Liver (tissue), 8 donors: ENCODE measurements at regions not wholly inside any gene's neighbourhood (a gene's known extent, or its start where the extent isn't known, plus 50 kb on each side); places are given as distances from the start of the nearest gene placed in this dataset.
"Not testable (repeated sequence)": the region's sequence is repeated elsewhere in the genome, so short reads cannot be mapped to it uniquely, and the experiment has no call there.

Source experiments
- DNase-seq: peaks from one replicate; pipeline ENCODE4 v3.0.0-alpha.2; 2017; ENCODE audit warnings: low spot score
- H3K27ac ChIP-seq, 2 donors: one replicate each; pipeline ENCODE4 v1.7.0; 2013; ENCODE audit warnings: inconsistent platforms in 2 of 2, low read length in 2 of 2, control low read depth in 1 of 2, low read depth in 1 of 2, mild to moderate bottlenecking in 1 of 2
- H3K27me3 ChIP-seq, 4 donors: one replicate each; pipeline versions ENCODE4 v1.6.1 to v1.7.0; 2013; ENCODE audit warnings: low read length in 3 of 4, inconsistent platforms in 1 of 4, mild to moderate bottlenecking in 1 of 4, moderate library complexity in 1 of 4; ENCODE audit not compliant: control insufficient read depth in 4 of 4, insufficient read depth in 4 of 4
- H3K36me3 ChIP-seq, 4 donors: one replicate each; pipeline versions ENCODE4 v1.6.1 to v1.7.0; 2013; ENCODE audit warnings: low read length in 3 of 4, mild to moderate bottlenecking in 3 of 4, low read depth in 1 of 4, moderate library complexity in 1 of 4; ENCODE audit not compliant: control insufficient read depth in 4 of 4, insufficient read depth in 3 of 4
- H3K4me1 ChIP-seq, 4 donors: one replicate each; pipeline versions ENCODE4 v1.6.1 to v1.7.0; 2013; ENCODE audit warnings: low read length in 3 of 4, mild to moderate bottlenecking in 3 of 4, moderate library complexity in 1 of 4; ENCODE audit not compliant: control insufficient read depth in 4 of 4, insufficient read depth in 4 of 4
- H3K4me3 ChIP-seq, 3 donors: one replicate each; pipeline versions ENCODE4 v1.6.1 to v1.7.0; 2013; ENCODE audit warnings: low read length in 3 of 3, control low read depth in 1 of 3, low read depth in 1 of 3, mild to moderate bottlenecking in 1 of 3
- H3K9ac ChIP-seq, 2 donors: one replicate each; pipeline ENCODE4 v1.7.0; 2013; ENCODE audit warnings: low read length in 2 of 2, mild to moderate bottlenecking in 2 of 2, moderate library complexity in 2 of 2, control low read depth in 1 of 2, low read depth in 1 of 2
- H3K9me3 ChIP-seq, 4 donors: one replicate each; pipeline versions ENCODE4 v1.6.1 to v1.7.0; 2013; ENCODE audit warnings: low read length in 3 of 4; ENCODE audit not compliant: control insufficient read depth in 4 of 4
- ATF3 ChIP-seq: IDR thresholded peaks from 2 replicates; pipeline ENCODE4 v1.6.1; 2016; ENCODE audit warnings: antibody characterized with exemption
- CTCF ChIP-seq: fragments of 150-350 bp; IDR thresholded peaks from 2 replicates; pipeline ENCODE4 v1.5.1; 2017; ENCODE audit warnings: improper control_type of control experiment, low read depth, low read length; ENCODE audit not compliant: missing input control
- EGR1 ChIP-seq, 2 donors: IDR thresholded peaks; 2 replicates each; pipeline ENCODE4 v1.6.1; 2016 to 2018; ENCODE audit warnings: antibody characterized with exemption in 2 of 2, low read depth in 2 of 2
- FOXA1 ChIP-seq: IDR thresholded peaks from 2 replicates; pipeline ENCODE4 v1.6.1; 2016; ENCODE audit warnings: antibody characterized with exemption
- FOXA2 ChIP-seq: IDR thresholded peaks from 2 replicates; pipeline ENCODE4 v1.6.1; 2016; ENCODE audit warnings: antibody characterized with exemption
- JUND ChIP-seq, 2 donors: IDR thresholded peaks; 2 replicates each; pipeline ENCODE4 v1.6.1; 2016; ENCODE audit warnings: antibody characterized with exemption in 2 of 2
- RXRA ChIP-seq, 2 donors: IDR thresholded peaks; 2 replicates each; pipeline ENCODE4 v1.6.1; 2017 to 2018; ENCODE audit warnings: antibody characterized with exemption in 2 of 2, mild to moderate bottlenecking in 1 of 2
- SP1 ChIP-seq: IDR thresholded peaks from 2 replicates; pipeline ENCODE4 v1.6.1; 2018; ENCODE audit warnings: antibody characterized with exemption, mild to moderate bottlenecking
- TAF1 ChIP-seq: conservative IDR thresholded peaks from 2 replicates; pipeline ENCODE4 v1.6.1; 2016; ENCODE audit warnings: antibody characterized with exemption, mild to moderate bottlenecking
- ZBTB33 ChIP-seq: IDR thresholded peaks from 2 replicates; pipeline ENCODE4 v1.6.1; 2016; ENCODE audit warnings: antibody characterized with exemption
- WGBS: extraction: QIAGEN DNeasy Blood & Tissue Kit; methylation state at CpG from one replicate; pipeline ENCODE4 v1.1.7; 2013; 5-methylcytosine and 5-hydroxymethylcytosine counted together
- donor health status: healthy.
- donor health status: healthy.
- donor health status: healthy.
- donor health status: healthy.
- donor health status: healthy.

GRCh38 chr3:130831719-130832400, 62.0 kb upstream of the ATP2C1 start:
- Histone ChIP-seq H3K27ac (no peak overlapping the region), H3K4me3 (no peak overlapping the region), H3K9me3 (no peaks in the 10 kb centered on the region), H3K36me3 (no peaks in the 10 kb centered on the region), H3K9ac (no peak overlapping the region), H3K27me3 (peaks cover 0 to 3% (median 0%) of the 10 kb centered on the region in 4 donors), H3K4me1 (no peaks in the 10 kb centered on the region)
- WGBS = 55% methylated on average over 10 of the region's 10 CpGs
- TF ChIP-seq JUND (IDR thresholded peaks at IDR 0.05) = no peak
- no peak for TF ChIP-seq CTCF
- TF ChIP-seq ZBTB33 = no peak
- TF ChIP-seq FOXA1 = no peak
- TF ChIP-seq EGR1 (IDR thresholded peaks at IDR 0.05; ENCODE audit: low read depth in 2 of 2) = no peak
- TF ChIP-seq RXRA (IDR thresholded peaks at IDR 0.05) = no peak
- TF ChIP-seq ATF3 = no peak
- no peak for TF ChIP-seq TAF1
- no peak for DNase-seq

- DNase-seq, H3K4me3 ChIP-seq, H3K9me3 ChIP-seq, H3K4me1 ChIP-seq, H3K36me3 ChIP-seq, H3K27ac ChIP-seq, H3K27me3 ChIP-seq, H3K9ac ChIP-seq: not testable (repeated sequence)
- WGBS = 60% methylated on average over 8 of the region's 9 CpGs
Measured at GRCh38 chr3:130832401-130832746, 61.5 kb upstream of the ATP2C1 start.

GRCh38 chr3:130834476-130834875, 59.4 kb upstream of the ATP2C1 start:
- no peak for DNase-seq
- Histone ChIP-seq H3K9me3 (no peaks in the 10 kb centered on the region), H3K27me3 (peaks cover 0 to 3% (median 0%) of the 10 kb centered on the region in 4 donors), H3K4me3 (no peak overlapping the region), H3K4me1 (no peaks in the 10 kb centered on the region), H3K36me3 (no peaks in the 10 kb centered on the region), H3K27ac (no peak overlapping the region), H3K9ac (no peak overlapping the region)
- TF ChIP-seq TAF1 (no peak), SP1 (no peak), FOXA2 (no peak), ATF3 (no peak), CTCF (no peak)
